IPS-15b (cell line): ENCODE measurements at regions not wholly inside any gene's neighbourhood (a gene's known extent, or its start where the extent isn't known, plus 50 kb on each side); places are given as distances from the start of the nearest gene placed in this dataset.

ENCODE experiments used
- H3K27me3 ChIP-seq: one replicate; pipeline ENCODE4 v1.6.1; 2013; ENCODE audit warnings: low read length; ENCODE audit not compliant: control insufficient read depth, insufficient read depth
- H3K36me3 ChIP-seq: one replicate; pipeline ENCODE4 v1.6.1; 2013; ENCODE audit warnings: low read length; ENCODE audit not compliant: control insufficient read depth, insufficient read depth
- H3K4me1 ChIP-seq: one replicate; pipeline ENCODE4 v1.6.1; 2013; ENCODE audit warnings: mild to moderate bottlenecking, low read length; ENCODE audit not compliant: control insufficient read depth, insufficient read depth
- H3K4me3 ChIP-seq: one replicate; pipeline ENCODE4 v1.5.1; 2013; ENCODE audit warnings: low read depth, low read length
- H3K9ac ChIP-seq: one replicate; pipeline ENCODE4 v1.6.1; 2013; ENCODE audit warnings: low read depth, mild to moderate bottlenecking, low read length
- H3K9me3 ChIP-seq: one replicate; pipeline ENCODE4 v1.6.1; 2013; ENCODE audit warnings: mild to moderate bottlenecking, low read length; ENCODE audit not compliant: control insufficient read depth, insufficient read depth

DNA sequence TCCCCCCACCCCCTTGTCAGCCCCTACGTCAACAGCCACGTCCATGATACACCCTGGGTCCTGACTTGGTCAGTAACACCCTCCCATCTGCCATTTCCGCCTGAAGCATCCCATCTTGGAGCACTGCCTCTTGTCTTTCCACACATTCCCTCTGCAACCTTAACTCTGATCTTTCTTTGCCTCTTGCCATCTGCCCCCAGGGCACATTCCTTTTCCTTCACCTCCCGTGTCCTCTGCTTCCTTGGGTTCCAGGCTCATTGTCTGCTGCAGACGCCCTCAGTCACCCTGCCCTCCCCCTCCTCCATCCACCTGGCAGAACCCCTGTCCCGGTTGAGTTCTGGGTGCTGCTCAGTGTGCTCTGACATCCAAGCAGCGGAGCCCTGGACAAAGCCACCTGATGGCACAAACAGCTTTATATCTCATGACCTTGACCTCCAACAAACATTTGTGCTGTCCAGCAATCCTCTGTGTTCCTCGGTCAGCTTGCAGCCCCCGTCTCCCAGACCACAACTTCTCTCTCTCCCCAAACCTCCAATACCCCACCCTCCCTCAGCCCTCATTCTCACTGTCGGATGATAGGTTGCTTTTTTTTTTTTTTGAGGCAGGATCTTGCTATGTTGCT is 97.7 kb upstream of the IER5L start:
- H3K9me3 ChIP-seq = no peaks in the 10 kb centered on the region
- no peaks in the 10 kb centered on the region for H3K36me3 ChIP-seq
- no peak overlapping the region for H3K4me3 ChIP-seq
- H3K4me1 ChIP-seq = peaks cover 9% of the 10 kb centered on the region
- H3K27me3 ChIP-seq = no peaks in the 10 kb centered on the region
- H3K9ac ChIP-seq = no peak overlapping the region

DNA sequence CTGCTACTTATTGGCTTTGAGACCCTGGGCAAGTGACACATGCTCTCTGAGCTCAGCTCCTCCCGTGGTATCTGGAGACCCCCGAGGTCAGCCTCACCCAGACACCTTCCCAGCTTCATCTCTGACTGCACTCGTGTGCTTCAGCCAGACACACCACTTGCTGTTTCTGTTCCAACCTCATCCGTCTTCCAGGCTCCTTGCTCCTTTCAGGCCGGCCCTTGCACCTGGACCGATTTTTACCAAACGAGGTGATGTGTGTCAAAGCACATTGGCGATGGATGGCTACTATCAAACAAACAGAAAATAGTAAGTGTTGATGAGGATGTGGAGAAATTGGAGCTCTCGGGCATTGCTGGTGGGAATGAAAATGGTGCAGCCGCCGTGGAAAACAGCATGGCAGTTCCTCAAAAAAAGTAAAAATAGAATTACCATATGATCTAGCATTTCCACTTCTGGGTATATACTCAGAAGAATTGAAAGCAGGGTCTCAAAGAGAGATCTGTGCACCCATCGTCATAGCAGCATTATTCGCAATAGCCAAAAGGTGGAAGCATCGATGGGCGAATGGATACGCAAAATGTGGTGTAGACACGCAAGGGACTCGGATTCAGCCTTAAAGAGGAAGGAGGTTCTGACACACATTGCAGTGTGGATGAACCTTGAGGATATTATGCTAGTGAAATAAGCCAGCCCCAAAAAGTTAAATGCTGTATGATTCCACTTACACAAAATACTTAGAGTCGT is 96.1 kb upstream of the IER5L start:
- no peak overlapping the region for H3K4me3 ChIP-seq
- H3K9ac ChIP-seq = no peak overlapping the region
- H3K9me3 ChIP-seq = no peaks in the 10 kb centered on the region
- peaks cover 9% of the 10 kb centered on the region for H3K4me1 ChIP-seq
- H3K27me3 ChIP-seq = no peaks in the 10 kb centered on the region
- no peaks in the 10 kb centered on the region for H3K36me3 ChIP-seq

DNA sequence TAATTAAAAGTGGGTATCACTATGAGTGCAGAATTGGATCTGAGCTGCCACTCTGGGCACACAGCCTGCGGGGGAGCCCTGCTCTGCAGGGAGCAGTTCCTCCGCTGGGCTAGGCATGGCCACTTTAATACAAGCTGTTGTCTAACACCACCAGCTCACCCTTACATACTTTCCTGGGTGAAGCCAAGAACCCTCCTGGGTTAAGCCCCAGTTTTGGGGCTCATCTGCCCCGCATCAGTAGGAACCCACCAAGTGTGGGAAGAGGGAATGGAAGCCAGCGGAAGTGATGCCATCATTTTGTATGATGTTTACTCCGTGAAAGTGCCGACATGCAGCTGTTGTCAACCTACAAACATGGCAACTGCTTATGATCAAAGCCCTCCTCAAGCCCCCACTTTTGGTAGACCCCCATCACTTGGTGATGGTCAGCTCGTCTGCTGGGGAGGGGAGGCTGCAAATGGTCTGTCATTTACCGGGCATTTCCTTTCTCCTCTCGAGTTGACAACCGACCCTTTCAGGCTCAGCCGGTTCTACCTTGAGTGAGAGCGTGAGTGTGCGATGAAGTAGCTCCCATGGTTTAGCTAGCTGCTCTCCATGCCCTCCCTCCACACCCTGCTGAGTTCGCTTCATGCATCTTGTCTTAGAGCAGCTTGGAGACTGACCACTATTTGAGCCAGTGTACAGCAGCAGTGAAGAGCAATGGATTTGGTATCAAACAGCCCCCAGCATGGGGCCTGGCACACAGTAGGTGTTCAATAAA is 95.3 kb upstream of the IER5L start:
- H3K9me3 ChIP-seq = no peaks in the 10 kb centered on the region
- H3K4me1 ChIP-seq = peaks cover 4% of the 10 kb centered on the region
- no peaks in the 10 kb centered on the region for H3K36me3 ChIP-seq
- H3K27me3 ChIP-seq = no peaks in the 10 kb centered on the region
- H3K4me3 ChIP-seq = no peak overlapping the region
- no peak overlapping the region for H3K9ac ChIP-seq

- H3K4me1 ChIP-seq = peaks cover 2% of the 10 kb centered on the region
These were observed 94.4 kb upstream of the IER5L start for GRCh38 chr9:129272348-129273025.

DNA sequence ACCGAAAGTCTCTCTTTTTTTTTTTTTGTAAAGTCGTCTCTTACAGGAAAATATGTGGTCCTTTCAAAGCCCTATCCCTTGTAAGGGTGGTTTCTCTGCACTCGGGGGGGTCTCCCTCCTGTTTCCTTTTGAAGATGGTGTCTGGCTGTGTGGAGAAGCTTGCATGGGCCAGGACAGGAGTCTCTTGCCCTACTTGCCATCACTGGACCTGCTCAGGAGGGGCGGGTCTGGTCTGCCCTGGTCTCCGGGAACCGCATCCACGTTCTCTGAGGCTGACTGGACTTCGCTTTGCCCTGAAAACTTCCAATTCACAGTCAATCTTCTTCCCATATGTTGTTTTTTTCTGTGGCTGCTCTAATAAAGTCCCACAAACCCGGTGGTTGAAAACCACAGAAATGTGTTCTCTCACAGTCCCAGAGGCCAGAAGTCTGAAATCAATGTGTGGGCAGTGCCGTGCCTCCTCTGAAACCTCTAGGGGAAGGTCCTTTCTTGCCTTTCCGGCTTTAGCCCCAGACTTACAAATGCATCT is 92.9 kb upstream of the IER5L start:
- Histone ChIP-seq H3K4me1 (peaks cover 2% of the 10 kb centered on the region), H3K4me3 (no peak overlapping the region), H3K36me3 (no peaks in the 10 kb centered on the region), H3K9ac (no peak overlapping the region), H3K9me3 (no peaks in the 10 kb centered on the region), H3K27me3 (no peaks in the 10 kb centered on the region)

More at GRCh38 chr9:129272348-129273025, 94.4 kb upstream of the IER5L start:
- Histone ChIP-seq H3K9ac (no peak overlapping the region), H3K9me3 (no peaks in the 10 kb centered on the region), H3K27me3 (no peaks in the 10 kb centered on the region), H3K36me3 (no peaks in the 10 kb centered on the region), H3K4me3 (no peak overlapping the region)

DNA sequence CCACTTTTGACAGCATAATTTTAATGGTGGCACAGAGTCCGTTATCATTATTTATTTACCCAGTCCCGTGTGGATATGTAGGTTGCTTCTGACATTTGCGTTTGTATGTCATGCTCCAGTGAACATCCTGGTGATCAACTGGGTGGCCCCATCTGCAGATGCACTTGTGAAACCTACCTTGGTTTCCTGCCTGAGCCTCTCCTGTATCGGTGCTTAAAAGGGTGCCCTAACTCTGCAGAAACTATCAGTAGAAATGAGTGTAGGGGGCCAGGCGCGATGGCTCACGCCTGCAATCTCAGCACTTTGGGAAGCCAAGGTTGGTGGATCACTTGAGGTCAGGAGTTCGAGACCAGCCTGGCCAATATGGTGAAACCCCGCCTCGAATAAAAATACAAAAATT is 92.1 kb upstream of the IER5L start:
- Histone ChIP-seq H3K4me1 (no peaks in the 10 kb centered on the region), H3K36me3 (no peaks in the 10 kb centered on the region), H3K9ac (no peak overlapping the region), H3K9me3 (no peaks in the 10 kb centered on the region), H3K4me3 (no peak overlapping the region), H3K27me3 (no peaks in the 10 kb centered on the region)

DNA sequence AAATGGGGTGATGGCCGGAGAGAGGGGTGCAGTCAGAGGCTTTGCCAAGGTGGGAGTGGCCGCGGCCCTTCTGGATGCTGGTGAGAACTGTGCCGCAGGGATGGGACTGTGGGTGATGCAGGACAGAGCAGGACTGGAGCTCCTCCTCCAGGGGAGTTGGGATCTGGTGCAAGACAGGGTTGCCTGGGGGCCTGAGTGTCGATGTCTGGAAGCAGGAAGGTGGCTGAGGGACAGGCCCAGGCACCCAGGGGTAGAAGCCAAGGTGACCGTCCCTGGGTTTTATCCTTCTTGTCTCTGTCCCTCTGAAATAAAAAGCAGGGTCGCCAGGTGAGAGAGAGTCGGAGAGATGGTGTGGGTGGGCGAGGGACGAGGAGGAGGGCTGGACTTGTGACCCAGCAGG is 89.1 kb upstream of the IER5L start:
- Histone ChIP-seq H3K4me1 (no peaks in the 10 kb centered on the region), H3K27me3 (no peaks in the 10 kb centered on the region), H3K9me3 (no peaks in the 10 kb centered on the region), H3K9ac (no peak overlapping the region), H3K4me3 (no peak overlapping the region), H3K36me3 (no peaks in the 10 kb centered on the region)

DNA sequence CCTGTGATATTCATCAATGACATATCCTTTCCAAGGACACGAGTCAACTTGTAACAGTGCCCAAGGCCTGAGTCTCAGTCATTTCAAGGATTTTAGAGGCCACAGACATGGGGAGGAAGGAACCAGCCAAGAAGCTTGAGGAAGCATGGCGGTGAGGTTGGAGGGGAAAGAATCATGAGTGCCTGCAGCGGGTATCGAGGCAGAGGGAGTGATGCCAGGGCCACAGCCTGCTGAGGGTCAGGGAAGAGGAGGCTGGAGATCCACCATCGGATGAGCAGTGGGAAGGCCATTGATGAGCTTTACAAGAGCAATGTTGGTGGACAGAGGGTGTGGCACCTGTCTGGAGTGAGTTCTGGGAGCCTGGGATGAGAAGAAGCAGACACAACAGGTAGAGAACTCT is 88.5 kb upstream of the IER5L start:
- Histone ChIP-seq H3K36me3 (no peaks in the 10 kb centered on the region), H3K9ac (no peak overlapping the region), H3K27me3 (no peaks in the 10 kb centered on the region), H3K4me1 (no peaks in the 10 kb centered on the region), H3K4me3 (no peak overlapping the region), H3K9me3 (no peaks in the 10 kb centered on the region)

DNA sequence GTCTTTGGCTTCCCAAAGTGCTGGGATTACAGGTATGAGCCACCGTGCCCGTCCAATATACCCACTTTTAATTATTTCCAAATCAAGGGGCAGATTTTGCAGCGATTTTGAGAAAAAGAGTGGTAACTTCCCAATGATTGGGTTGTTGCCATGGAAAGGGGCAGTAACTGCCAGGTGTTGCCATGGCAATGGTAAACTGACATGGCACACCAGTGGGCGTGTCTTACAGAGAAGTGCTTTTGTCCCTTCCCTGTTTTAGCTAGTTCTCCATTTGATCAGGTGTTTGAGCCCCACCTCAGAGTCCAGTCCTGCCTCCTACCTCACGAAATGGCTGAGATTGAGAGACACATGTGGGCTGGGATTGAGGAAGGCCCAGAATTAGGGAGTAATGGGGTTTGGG is 86.3 kb upstream of the IER5L start:
- no peaks in the 10 kb centered on the region for H3K9me3 ChIP-seq

DNA sequence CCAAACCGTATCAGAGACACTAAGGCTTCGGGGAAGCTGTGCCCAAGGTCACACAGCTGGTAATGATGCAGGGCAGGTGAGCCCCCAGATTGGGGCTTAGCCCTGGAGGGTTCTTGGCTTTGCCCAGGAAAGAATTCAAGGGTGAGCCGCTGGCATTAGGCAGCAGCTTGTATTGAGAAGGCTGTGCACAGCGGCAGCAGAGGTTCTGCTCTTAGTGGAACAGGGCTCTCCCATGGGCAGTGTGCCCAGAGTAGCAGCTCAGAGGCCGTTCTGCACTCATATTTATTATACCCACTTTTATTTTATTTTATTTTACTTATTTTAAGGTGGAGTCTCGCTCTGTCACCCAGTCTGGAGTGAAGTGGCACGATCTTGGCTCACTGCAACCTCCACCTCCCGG is 85.8 kb upstream of the IER5L start:
- no peak overlapping the region for H3K9ac ChIP-seq
- peaks cover 2% of the 10 kb centered on the region for H3K4me1 ChIP-seq
- no peak overlapping the region for H3K4me3 ChIP-seq
- no peaks in the 10 kb centered on the region for H3K9me3 ChIP-seq
- H3K36me3 ChIP-seq = no peaks in the 10 kb centered on the region
- H3K27me3 ChIP-seq = peaks cover 17% of the 10 kb centered on the region

More for the DNA sequence above, 86.3 kb upstream of the IER5L start:
- H3K4me3 ChIP-seq = no peak overlapping the region
- no peaks in the 10 kb centered on the region for H3K36me3 ChIP-seq
- H3K9ac ChIP-seq = no peak overlapping the region
- no peaks in the 10 kb centered on the region for H3K4me1 ChIP-seq
- peaks cover 12% of the 10 kb centered on the region for H3K27me3 ChIP-seq

GRCh38 chr9:129262261-129262660 is 84.2 kb upstream of the IER5L start:
- no peak overlapping the region for H3K4me3 ChIP-seq
- no peak overlapping the region for H3K9ac ChIP-seq
- no peaks in the 10 kb centered on the region for H3K36me3 ChIP-seq
- H3K9me3 ChIP-seq = no peaks in the 10 kb centered on the region
- peaks cover 4% of the 10 kb centered on the region for H3K4me1 ChIP-seq
- peaks cover 30% of the 10 kb centered on the region for H3K27me3 ChIP-seq
